ENCODE measurements at regions not wholly inside any gene's neighbourhood (a gene's known extent, or its start where the extent isn't known, plus 50 kb on each side); places are given as distances from the start of the nearest gene placed in this dataset.
"Not testable (repeated sequence)": the region's sequence is repeated elsewhere in the genome, so short reads cannot be mapped to it uniquely, and the experiment has no call there.

- H3K4me1 Mint-ChIP-seq (ENCODE audit: low read depth); H3K27me3 Mint-ChIP-seq (ENCODE audit: insufficient read depth); H3K9me3 Mint-ChIP-seq; intact Hi-C loops (cut with micrococcal nuclease); H3K36me3 Mint-ChIP-seq (ENCODE audit: low read depth); H3K4me3 Mint-ChIP-seq; H3K27ac Mint-ChIP-seq; DNase-seq (ENCODE audit: low spot score): not testable (repeated sequence)
These were observed 61.0 kb downstream of the SPDYE17 start for GRCh38 chr7:76971201-76971600.

DNA sequence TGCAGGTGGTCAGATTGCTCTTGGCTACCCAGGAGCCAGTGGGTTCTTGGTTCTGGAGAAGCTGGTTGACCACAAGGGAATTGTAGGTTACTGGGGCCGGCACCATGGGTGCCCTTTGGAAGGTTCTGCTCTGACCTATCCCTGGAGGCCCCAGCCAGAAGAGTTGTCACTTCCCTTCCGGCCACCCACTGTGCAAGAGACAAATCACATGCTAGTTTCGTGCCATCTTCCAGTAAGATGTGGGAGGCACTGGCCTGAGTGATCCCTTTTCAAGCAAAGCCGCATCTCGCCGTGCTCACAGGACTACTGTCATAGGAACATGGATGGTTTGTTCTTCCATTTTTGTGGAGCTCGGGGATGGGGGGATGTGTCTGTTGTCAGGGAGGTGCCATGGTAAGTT is 62.3 kb downstream of the SPDYE17 start:
- H3K9me3 Mint-ChIP-seq; H3K27ac Mint-ChIP-seq; H3K27me3 Mint-ChIP-seq (ENCODE audit: insufficient read depth); H3K36me3 Mint-ChIP-seq (ENCODE audit: low read depth); H3K4me1 Mint-ChIP-seq (ENCODE audit: low read depth); H3K4me3 Mint-ChIP-seq; DNase-seq (ENCODE audit: low spot score); intact Hi-C loops (cut with micrococcal nuclease): not testable (repeated sequence)

DNA sequence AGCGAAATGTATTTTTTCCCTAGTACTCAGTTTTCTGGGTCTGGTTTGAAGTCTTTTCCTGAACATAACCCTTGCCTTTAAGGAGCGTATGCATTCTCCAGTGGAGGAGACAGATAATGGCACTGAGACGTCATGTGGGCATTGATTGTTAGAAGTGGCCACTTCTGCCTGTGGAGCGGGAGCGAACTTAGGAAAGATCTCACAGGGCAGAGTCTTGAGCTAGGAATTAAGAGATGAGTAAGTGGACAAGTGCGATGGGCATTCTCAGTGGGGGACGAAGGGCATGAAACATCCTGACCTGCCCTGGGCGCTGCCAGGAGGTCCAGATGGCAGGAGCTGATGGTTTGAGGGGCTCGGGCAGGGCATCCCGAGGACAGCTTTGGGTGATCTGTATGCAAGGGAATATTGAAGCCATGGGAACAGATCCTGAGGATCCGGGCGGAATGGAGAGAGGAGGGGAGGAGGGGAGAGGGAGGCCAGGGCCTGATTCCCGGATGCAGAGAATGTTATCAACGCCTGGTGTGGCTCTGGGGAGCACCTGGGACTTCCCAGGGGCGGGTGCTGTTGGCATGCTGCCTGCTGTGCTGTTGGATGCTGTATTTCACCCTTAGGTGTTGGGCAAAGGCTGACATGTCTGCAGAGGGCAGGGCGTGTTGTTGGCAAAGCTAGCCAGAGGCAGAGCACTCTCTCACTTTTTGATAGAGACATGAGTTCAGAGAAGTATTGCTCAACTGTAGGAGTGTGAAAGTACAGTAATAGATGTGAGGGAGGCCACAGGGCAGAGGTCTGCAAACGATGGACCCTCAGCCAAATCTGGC is 66.2 kb downstream of the SPDYE17 start:
- H3K36me3 Mint-ChIP-seq (ENCODE audit: low read depth); H3K27me3 Mint-ChIP-seq (ENCODE audit: insufficient read depth); H3K4me1 Mint-ChIP-seq (ENCODE audit: low read depth); H3K4me3 Mint-ChIP-seq; DNase-seq (ENCODE audit: low spot score); intact Hi-C loops (cut with micrococcal nuclease); H3K27ac Mint-ChIP-seq; H3K9me3 Mint-ChIP-seq: not testable (repeated sequence)

DNA sequence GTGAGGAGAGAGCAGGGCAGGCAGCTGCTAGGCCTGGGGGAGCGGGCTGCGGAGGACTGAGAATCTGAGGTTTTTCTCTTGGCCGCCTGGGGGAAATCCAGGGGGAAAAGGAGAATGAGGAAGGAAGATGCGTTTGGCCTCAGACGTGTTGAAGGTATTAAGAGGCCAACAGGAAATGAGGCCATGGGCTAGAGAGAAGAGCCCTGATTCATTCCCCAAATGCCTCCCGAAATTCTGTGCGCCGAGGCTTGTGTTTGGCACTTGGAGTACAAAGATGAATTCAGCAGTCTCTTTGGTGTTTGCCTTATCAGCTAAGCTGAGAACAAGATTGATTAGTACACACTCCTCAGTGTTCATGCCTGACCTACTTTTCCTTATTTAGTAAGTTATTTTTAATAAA is 68.1 kb downstream of the SPDYE17 start:
- H3K9me3 Mint-ChIP-seq; H3K27ac Mint-ChIP-seq; H3K4me3 Mint-ChIP-seq; H3K4me1 Mint-ChIP-seq (ENCODE audit: low read depth); H3K27me3 Mint-ChIP-seq (ENCODE audit: insufficient read depth); H3K36me3 Mint-ChIP-seq (ENCODE audit: low read depth); intact Hi-C loops (cut with micrococcal nuclease); DNase-seq (ENCODE audit: low spot score): not testable (repeated sequence)

GRCh38 chr7:76963061-76963460 is 69.1 kb downstream of the SPDYE17 start:
- H3K27ac Mint-ChIP-seq; H3K4me3 Mint-ChIP-seq; H3K9me3 Mint-ChIP-seq; H3K4me1 Mint-ChIP-seq (ENCODE audit: low read depth); intact Hi-C loops (cut with micrococcal nuclease); H3K36me3 Mint-ChIP-seq (ENCODE audit: low read depth); DNase-seq (ENCODE audit: low spot score); H3K27me3 Mint-ChIP-seq (ENCODE audit: insufficient read depth): not testable (repeated sequence)

GRCh38 chr7:76960400-76960986 is 71.7 kb downstream of the SPDYE17 start:
- H3K4me1 Mint-ChIP-seq (ENCODE audit: low read depth); H3K27ac Mint-ChIP-seq; H3K27me3 Mint-ChIP-seq (ENCODE audit: insufficient read depth); H3K4me3 Mint-ChIP-seq; H3K9me3 Mint-ChIP-seq; intact Hi-C loops (cut with micrococcal nuclease); H3K36me3 Mint-ChIP-seq (ENCODE audit: low read depth); DNase-seq (ENCODE audit: low spot score): not testable (repeated sequence)

DNA sequence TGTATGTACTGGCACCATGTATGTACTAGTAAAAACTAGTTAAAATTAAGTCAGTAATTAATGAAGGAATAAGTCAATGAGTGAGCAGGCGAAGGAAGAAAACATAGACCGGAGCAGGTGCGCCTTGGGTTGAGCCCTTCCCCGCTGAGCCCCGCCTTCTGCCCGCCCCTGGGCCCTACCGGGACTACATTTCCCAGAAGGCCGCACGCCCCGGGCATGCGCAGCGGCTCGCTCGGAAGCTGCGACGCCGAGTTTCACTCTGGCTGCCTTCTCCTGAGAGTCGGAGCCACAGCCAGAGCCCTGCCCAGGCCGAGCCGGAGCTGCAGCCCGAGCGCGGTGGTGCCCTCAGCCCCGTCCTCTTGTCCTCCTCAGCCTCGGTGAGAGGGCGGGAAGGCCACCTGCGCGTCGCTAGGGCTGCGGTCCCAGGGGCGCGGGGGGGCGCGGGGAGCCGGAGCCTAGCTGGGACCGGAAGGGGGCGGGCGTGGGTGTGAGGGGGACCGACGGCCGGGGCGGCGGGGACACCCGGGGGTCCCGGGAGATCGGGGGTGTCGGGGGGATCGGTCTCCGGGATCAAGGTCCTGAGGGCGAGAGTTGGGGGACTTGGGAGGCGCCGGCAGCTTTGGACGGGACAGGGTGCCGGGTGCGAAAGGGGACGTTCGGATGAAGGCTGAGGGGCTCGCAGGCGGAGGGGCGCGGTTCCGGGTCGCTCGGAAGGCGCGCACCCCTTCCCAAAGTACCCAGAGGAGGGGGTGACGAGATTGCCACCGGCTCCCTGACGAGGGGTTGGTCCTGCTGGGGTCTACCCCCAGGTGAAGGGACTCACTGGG is 72.4 kb downstream of the SPDYE17 start:
- H3K36me3 Mint-ChIP-seq (ENCODE audit: low read depth); H3K9me3 Mint-ChIP-seq; intact Hi-C loops (cut with micrococcal nuclease); H3K4me3 Mint-ChIP-seq; H3K27me3 Mint-ChIP-seq (ENCODE audit: insufficient read depth); DNase-seq (ENCODE audit: low spot score); H3K4me1 Mint-ChIP-seq (ENCODE audit: low read depth); H3K27ac Mint-ChIP-seq: not testable (repeated sequence)

DNA sequence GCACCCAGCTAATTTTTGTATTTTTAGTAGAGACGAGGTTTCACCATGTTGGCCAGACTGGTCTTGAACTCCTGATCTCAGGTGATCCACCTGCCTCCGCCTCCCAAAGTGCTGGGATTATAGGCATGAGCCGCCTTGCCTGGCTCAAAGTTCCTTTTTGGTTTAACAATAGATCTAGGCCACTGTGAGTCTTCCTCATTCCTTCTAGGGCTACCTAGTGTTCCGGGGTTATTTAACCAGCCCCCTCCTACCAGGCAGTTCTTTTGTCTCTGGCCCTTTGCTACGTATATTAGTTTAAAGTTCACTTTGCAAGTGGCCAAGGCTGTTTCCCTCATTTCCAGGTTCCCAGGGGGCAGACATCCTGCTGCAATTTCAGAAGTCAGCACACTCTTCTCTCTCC is 75.6 kb downstream of the SPDYE17 start:
- H3K9me3 Mint-ChIP-seq; intact Hi-C loops (cut with micrococcal nuclease); H3K4me3 Mint-ChIP-seq; H3K27me3 Mint-ChIP-seq (ENCODE audit: insufficient read depth); H3K27ac Mint-ChIP-seq; H3K4me1 Mint-ChIP-seq (ENCODE audit: low read depth); DNase-seq (ENCODE audit: low spot score); H3K36me3 Mint-ChIP-seq (ENCODE audit: low read depth): not testable (repeated sequence)

DNA sequence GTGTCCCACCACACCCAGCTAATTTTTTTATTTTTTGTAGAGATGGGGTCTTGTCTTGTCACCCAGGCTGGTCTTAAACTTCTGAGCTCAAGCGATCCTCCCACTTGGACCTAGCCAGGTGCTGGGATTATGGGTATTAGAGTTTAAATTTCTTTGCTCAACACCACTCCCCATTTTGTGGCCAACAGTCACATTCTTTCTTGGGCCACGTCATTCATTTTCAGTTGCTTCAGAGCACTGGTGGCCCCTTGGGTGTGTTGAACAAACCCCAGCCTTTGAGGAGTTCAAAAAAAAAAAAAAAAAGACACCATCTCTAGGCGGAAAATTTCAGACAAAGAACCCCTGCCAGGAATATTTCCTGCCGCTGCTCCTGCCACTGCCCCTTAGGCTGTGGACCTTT is 77.0 kb downstream of the SPDYE17 start:
- H3K36me3 Mint-ChIP-seq (ENCODE audit: low read depth); intact Hi-C loops (cut with micrococcal nuclease); H3K27me3 Mint-ChIP-seq (ENCODE audit: insufficient read depth); DNase-seq (ENCODE audit: low spot score); H3K9me3 Mint-ChIP-seq; H3K4me1 Mint-ChIP-seq (ENCODE audit: low read depth); H3K27ac Mint-ChIP-seq; H3K4me3 Mint-ChIP-seq: not testable (repeated sequence)

DNA sequence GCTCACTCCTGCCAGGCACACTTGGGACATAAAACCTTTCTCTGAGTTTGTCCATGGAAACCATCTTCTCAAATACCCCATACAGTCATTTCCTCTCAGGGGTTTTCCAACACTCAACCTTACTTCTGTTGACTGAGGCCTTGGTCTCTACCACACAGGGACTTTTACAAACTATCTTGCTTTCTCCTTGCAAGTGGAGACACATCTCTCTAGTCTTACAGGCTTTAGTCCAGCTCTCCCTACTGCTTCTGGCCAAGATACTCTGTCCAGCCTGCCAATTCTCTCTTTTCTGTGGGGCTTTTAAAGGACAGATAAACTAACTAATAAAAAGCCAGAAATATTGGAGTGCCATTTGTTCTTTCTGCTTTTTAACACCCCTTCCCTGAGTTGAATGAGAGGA is 87.6 kb downstream of the SPDYE17 start:
- H3K4me1 Mint-ChIP-seq (ENCODE audit: low read depth); H3K36me3 Mint-ChIP-seq (ENCODE audit: low read depth); H3K4me3 Mint-ChIP-seq; intact Hi-C loops (cut with micrococcal nuclease); H3K27me3 Mint-ChIP-seq (ENCODE audit: insufficient read depth); H3K9me3 Mint-ChIP-seq: not testable (repeated sequence)
- DNase-seq (ENCODE audit: low spot score) = peak; percentile 0
- H3K27ac Mint-ChIP-seq = peak overlapping the region; percentile 81

DNA sequence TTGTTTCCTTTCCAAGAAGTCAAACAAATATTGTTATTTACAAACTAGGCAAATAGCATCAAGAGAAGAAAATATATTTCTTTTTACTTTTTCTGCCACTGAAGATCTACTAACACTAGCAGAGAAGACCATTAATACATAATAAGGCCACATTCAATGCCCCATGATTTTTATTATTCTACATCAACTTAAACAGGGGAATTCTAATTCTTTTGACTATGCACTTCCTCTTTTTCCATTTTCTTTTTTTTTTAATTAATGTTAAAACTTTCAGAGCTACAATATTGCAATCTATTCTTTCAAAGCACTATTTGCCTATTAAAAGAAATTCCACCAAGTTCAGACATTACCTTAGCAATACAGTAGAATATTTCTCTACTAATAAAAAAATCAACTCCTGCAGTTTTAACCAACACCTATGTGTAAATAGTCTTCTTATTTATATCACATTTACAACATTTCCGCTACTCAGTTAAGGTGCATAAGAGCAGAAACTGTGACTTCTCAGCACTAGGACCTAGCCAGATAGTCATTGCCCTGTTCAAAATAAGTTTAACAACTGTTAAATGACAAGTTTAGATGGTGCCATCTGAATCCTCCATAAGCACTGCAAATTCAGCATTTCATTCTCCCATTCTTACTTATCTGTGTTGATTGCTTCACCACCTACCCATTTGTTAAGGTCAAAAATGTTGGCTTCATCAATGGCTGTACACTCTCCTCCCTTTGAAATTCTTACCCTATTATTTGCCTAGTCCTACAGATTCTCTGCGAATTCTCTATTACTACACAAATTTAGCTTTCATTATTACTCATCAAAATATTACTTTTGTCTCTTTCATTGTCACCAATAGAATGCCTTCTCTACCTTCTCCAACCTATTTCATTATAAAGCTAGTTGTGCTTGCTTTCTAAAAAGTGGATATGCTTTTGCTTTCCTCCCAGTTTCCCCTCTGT is 90.1 kb downstream of the SPDYE17 start:
- intact Hi-C loops (cut with micrococcal nuclease); H3K9me3 Mint-ChIP-seq; H3K4me3 Mint-ChIP-seq; H3K27ac Mint-ChIP-seq; DNase-seq (ENCODE audit: low spot score); H3K27me3 Mint-ChIP-seq (ENCODE audit: insufficient read depth); H3K4me1 Mint-ChIP-seq (ENCODE audit: low read depth); H3K36me3 Mint-ChIP-seq (ENCODE audit: low read depth): not testable (repeated sequence)

DNA sequence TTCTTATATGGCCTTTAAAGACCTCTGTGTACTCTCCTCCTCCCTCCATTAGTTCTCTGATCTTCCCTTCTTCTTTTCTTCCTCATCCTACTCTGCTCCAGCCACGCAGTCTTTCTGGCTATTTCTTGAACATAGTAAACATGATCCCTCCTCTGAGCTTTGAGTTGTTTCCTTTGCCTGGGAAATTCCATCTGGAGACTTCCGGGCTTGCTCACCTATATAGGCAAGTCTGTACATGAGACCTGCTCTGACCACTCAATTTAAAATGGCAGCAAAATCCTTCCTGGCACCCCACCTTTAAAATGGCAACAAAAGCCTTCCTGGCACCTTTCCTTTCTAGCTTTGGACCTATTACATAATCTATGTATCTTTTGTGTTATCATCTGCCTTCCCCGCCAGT is 94.4 kb downstream of the SPDYE17 start:
- H3K36me3 Mint-ChIP-seq (ENCODE audit: low read depth); H3K4me3 Mint-ChIP-seq; H3K9me3 Mint-ChIP-seq; DNase-seq (ENCODE audit: low spot score); H3K27ac Mint-ChIP-seq; H3K4me1 Mint-ChIP-seq (ENCODE audit: low read depth); intact Hi-C loops (cut with micrococcal nuclease); H3K27me3 Mint-ChIP-seq (ENCODE audit: insufficient read depth): not testable (repeated sequence)
